ENCODE measurements at regions not wholly inside any gene's neighbourhood (a gene's known extent, or its start where the extent isn't known, plus 50 kb on each side); places are given as distances from the start of the nearest gene placed in this dataset.

Small RNA genes in the stretch of these regions (small RNA-seq; reads per million reads assigned to genes)
- gene RF00026 (0 reads per million in 2 experiments), gene RNU6-1168P (0 reads per million in 2 experiments)

Data from SK-N-DZ (cell line).